CD1c-positive myeloid dendritic cell (primary cell): ENCODE measurements at regions not wholly inside any gene's neighbourhood (a gene's known extent, or its start where the extent isn't known, plus 50 kb on each side); places are given as distances from the start of the nearest gene placed in this dataset.

Source experiments
- DNase-seq: peaks from one replicate; pipeline ENCODE4 v3.0.0-alpha.2; 2016; ENCODE audit errors: extremely low spot score

GRCh38 chr3:107428051-107428858 lies 51.0 kb downstream of the CCDC54 start:
- DNase-seq, result no peak

GRCh38 chr3:107429320-107430181 lies 52.3 kb downstream of the CCDC54 start:
- peak; percentile 75 for DNase-seq

- DNase-seq, result peak; percentile 5
Measured at GRCh38 chr3:107430214-107430995, 53.2 kb downstream of the CCDC54 start.

- peak; percentile 15 for DNase-seq
Measured at GRCh38 chr3:107430996-107431245, 53.7 kb downstream of the CCDC54 start.

DNA sequence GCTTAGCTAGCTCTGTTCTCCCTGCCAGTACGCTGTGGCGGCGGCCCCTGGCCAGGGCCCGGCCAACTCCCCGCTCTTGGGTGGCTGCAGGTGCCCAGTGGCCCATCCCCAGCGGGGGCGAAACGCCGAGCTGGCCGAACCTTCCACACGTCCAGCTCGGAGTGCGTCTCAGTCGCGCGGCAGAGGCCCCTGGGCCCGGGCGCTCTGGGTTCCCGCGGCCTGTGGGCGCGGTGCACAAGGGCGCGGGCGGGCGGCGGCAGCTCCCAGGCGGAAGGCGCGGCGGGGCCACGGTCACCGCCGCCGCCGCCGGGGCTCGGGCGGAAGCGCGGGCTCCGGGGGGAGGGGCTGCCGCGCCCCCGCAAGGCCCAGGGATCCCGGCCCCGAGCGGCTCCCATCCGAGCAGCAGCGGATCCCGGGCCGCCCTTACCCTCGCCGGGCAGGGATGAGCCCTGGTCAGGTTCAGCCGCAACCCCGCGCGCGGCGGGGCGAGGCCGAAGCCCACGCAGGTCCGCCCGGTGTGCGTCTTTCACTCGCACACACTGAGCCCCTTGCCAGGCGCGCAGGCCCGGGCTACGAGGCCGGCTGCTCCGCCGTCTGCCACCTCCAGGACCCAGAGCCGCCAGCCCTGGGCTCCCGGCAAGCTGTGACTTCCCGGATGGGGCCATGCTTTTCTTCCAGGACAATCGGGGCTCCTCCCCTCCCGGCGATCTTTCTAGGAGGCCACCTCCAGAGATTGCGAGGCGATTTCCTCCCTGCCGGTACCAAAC lies 54.2 kb downstream of the CCDC54 start:
- DNase-seq, result peak; percentile 69

GRCh38 chr3:107432013-107432515 lies 54.8 kb downstream of the CCDC54 start:
- no peak for DNase-seq

- DNase-seq, result no peak
Measured at GRCh38 chr3:107432646-107433045, 55.4 kb downstream of the CCDC54 start.

GRCh38 chr3:107436029-107436428 lies 58.8 kb downstream of the CCDC54 start:
- DNase-seq, result no peak

DNA sequence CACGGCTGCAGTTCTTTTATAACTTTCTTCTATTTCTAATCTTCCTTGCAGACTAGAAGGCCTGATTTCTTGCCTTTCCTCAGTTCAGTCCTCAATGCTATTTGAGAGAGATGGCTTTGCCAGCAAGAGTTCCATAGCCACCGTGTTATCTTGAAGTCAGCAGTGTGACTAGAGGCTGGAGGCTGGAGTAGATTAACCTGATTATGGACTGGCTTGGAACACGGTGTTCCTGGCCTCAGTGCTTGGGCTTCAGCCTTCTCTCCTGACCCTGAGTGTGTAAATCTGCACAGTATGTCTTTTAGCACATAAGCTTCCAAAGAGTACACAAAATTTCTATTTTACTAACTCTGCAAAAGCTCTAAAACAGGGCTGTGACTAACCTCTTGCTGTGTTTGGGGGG lies 61.4 kb downstream of the CCDC54 start:
- DNase-seq, result no peak

DNA sequence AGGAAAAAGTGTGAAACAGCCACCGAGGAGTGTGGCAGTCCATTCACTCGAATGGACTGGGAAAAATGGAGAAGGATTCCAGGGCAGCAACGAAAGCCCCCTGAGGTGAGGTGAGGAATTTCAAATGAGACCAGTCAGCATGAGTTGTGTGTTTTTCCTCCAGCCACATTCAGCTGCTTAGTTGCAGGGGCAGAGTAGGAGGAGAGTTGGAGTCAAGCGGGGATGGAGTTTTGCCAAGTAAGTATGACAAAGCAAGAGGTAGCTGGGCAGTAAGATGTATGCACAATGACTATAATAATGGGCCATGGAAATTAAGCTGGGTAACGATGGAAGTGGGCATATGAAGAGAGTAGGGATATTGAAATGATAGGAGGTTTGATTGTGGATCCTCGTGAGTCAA lies 64.4 kb downstream of the CCDC54 start:
- no peak for DNase-seq

DNA sequence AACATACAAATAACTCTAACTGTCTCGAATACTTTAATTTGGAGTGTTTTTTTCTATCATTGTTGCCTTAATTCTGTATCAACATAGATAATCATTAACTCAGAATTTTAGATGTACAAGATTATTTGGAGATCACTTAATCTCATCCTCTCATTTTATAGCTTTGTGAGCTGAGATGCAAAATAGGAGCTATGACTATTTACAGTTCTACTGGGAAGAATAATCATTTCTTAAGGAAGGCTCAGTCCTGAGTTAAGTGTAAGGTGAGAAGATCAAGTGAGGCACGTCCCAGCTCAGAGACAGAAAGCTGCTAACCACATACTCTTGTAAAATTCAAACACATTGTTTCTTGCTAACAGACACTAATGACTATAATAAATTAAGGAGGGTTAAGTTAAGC lies 66.2 kb downstream of the CCDC54 start:
- no peak for DNase-seq

DNA sequence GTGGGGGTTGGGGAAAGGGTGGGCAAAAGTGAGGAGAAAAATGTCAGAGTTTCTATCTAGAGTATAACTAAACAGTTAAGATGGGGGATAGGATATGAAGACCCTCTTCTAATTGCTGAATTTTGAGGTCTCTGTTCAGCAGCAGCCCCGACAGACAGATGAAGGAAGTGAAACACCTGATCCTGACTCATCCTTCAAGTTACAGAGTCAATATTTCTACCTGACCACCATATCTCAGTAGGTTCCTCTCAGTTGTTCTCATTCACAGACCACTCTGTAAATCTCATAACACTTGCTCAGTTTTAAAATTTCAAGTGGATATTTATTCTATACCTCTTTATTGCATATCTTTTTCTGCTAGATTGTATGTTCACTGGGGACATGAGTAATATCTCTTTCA lies 69.5 kb downstream of the CCDC54 start:
- DNase-seq, result no peak

GRCh38 chr3:107450254-107450893 lies 72.4 kb upstream of the BBX start:
- DNase-seq, result no peak

- no peak for DNase-seq
Measured at GRCh38 chr3:107452436-107452835, 70.3 kb upstream of the BBX start.

- DNase-seq, result no peak
Measured at GRCh38 chr3:107453504-107453903, 69.3 kb upstream of the BBX start.

DNA sequence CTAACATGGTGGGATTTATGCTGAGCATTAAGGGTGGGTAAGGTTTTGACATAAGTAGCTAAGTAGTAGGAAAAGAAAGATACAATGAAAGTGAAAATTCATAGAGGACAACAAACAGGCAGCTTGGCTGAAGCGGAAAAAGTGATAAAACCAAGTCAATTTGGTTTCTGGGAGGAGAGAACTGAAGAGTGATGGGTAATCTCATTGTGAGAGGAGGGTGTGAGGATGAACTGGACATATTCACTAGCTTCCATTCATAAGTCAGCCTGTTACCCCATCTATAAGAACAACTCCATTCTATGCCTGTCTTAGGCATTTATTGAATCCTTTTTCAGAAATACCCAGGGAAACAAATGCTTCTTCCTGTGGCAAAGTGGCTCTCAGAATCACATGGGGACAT lies 67.1 kb upstream of the BBX start:
- DNase-seq, result no peak

GRCh38 chr3:107456501-107456900 lies 66.3 kb upstream of the BBX start:
- no peak for DNase-seq

DNA sequence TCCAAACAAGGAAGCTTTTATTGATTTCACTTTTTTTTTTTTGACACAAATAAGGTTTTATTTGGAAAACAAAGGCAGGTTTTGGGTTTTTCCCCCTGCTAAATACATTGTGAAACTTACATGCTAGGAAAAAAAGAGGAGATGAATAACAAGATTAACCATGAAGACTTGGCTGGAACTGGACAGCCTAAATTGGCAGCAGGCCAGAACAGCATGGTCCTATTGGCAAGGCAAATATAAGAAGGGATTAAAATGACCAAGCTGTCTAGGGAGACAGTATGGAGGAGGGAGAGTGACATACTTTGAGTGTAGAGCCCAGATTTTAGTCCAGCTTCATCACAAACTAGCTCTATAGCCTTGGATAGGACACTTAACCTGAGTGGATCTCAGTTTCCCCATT lies 63.9 kb upstream of the BBX start:
- DNase-seq, result no peak

GRCh38 chr3:107461721-107462120 lies 61.0 kb upstream of the BBX start:
- no peak for DNase-seq

DNA sequence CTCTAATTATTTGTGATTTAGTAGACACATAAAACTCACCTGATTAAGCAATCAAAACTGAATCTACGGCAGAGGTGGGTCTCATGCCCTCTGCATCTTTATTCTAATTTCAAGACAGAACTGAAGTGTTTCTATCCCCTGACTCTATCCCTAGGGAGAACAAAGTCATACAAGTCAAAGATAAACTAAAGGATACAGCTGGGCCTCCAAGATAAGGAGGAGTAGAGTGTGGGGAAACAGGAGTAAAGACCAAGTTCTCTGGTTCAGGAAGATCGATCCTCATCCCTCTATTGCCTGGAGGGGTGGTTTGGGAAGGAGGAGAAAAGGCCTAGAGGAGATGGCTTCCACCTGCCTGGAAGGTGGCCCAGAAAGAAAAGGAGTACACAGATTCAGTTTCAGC lies 58.7 kb upstream of the BBX start:
- no peak for DNase-seq

DNA sequence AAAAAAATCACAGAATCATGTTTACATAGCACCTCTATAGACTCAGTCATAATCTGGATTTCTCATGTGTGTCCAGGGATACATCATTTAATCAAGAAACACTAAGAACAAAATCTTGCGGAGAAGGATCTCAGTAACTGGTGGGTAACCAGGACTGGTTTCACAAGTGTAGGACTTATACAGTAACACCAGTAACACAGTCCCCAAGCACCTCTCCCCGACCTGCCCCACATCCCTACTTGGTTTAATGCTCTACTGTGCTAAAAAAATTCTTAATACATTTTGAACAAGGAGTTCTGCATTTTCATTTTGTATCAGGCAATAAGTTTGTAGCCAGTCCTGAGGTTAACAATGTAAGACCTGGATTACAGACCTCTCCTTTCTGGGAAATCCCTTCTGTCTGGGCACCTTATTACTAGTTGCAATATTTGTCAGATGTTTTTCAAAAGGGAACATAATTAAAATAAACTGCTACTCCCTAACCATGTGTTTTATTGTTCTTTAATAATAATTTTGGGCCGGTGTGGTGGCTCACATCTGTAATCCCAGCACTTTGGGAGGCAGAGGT lies 57.6 kb upstream of the BBX start:
- no peak for DNase-seq
